Endothelial cell of umbilical vein (primary cell): ENCODE measurements at regions not wholly inside any gene's neighbourhood (a gene's known extent, or its start where the extent isn't known, plus 50 kb on each side); places are given as distances from the start of the nearest gene placed in this dataset.

Experiments used
- EZH2 ChIP-seq: IDR thresholded peaks from 2 replicates; pipeline ENCODE4 v1.6.1; 2012; ENCODE audit warnings: borderline replicate concordance, low read depth, mild to moderate bottlenecking, moderate library complexity, low read length, inconsistent platforms; ENCODE audit not compliant: severe bottlenecking
- FOS ChIP-seq: IDR thresholded peaks from 2 replicates; pipeline ENCODE4 v1.6.1; 2011; ENCODE audit warnings: mild to moderate bottlenecking, low read length, moderate library complexity, borderline replicate concordance; ENCODE audit not compliant: insufficient read depth
- GATA2 ChIP-seq: IDR thresholded peaks from 2 replicates; pipeline ENCODE4 v1.7.0; 2011; ENCODE audit warnings: low read depth, mild to moderate bottlenecking, moderate library complexity, mixed read lengths, low read length; ENCODE audit not compliant: insufficient read length, insufficient read depth
- JUN ChIP-seq: IDR thresholded peaks from 2 replicates; pipeline ENCODE4 v1.6.1; 2011; ENCODE audit warnings: borderline replicate concordance, low read depth; ENCODE audit not compliant: insufficient read length, insufficient read depth
- MAX ChIP-seq: IDR thresholded peaks from 2 replicates; pipeline ENCODE4 v1.6.1; 2011; ENCODE audit not compliant: insufficient read depth, insufficient read length
- MYC ChIP-seq: IDR thresholded peaks from one replicate; pipeline ENCODE4 v1.6.1; 2011; ENCODE audit warnings: mild to moderate bottlenecking, low read depth, low read length
- POLR2A ChIP-seq: IDR thresholded peaks from 2 replicates; pipeline ENCODE4 v1.6.1; 2012; ENCODE audit warnings: low read depth, mild to moderate bottlenecking, control low read depth, low read length
- POLR2AphosphoS5 ChIP-seq: IDR thresholded peaks from 2 replicates; pipeline ENCODE4 v1.6.1; 2012; ENCODE audit warnings: low read depth, mild to moderate bottlenecking, control low read depth, low read length, moderate library complexity; ENCODE audit not compliant: insufficient read depth
- TF ChIP-seq, protein P1 (sequence below), 2 donors: IDR thresholded peaks; 1 replicate in 1 of 2; 2 replicates in 1 of 2; pipeline ENCODE4 v1.5.1; 2011; ENCODE audit warnings: low read length in 2 of 2, mild to moderate bottlenecking in 2 of 2, moderate library complexity in 2 of 2, control low read depth in 1 of 2, inconsistent platforms in 1 of 2, low read depth in 1 of 2; ENCODE audit not compliant: insufficient read depth in 1 of 2; ENCODE audit errors: extremely low read depth in 1 of 2

DNA sequence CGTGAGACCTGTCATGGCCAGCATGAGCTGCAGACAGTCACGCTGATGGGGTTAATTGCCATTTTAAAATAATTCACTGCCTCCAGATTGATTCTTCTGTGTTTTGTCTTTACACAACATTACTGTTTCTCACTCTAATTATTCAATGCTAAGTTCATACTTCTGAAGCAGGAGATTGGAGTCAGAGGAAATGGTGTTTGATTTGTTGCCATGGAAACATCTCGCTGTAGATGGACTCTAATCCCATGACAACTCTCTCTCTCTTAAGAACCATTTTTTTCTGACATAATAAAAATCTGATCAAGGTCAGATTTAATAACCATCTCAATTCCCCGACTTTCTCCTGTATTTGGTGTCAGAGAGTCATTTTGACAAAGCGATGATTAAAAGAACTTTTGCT is 209.0 kb downstream of the IDS start:
- TF ChIP-seq MYC = no peak
- no peak for TF ChIP-seq POLR2A
- TF ChIP-seq, protein P1, sequence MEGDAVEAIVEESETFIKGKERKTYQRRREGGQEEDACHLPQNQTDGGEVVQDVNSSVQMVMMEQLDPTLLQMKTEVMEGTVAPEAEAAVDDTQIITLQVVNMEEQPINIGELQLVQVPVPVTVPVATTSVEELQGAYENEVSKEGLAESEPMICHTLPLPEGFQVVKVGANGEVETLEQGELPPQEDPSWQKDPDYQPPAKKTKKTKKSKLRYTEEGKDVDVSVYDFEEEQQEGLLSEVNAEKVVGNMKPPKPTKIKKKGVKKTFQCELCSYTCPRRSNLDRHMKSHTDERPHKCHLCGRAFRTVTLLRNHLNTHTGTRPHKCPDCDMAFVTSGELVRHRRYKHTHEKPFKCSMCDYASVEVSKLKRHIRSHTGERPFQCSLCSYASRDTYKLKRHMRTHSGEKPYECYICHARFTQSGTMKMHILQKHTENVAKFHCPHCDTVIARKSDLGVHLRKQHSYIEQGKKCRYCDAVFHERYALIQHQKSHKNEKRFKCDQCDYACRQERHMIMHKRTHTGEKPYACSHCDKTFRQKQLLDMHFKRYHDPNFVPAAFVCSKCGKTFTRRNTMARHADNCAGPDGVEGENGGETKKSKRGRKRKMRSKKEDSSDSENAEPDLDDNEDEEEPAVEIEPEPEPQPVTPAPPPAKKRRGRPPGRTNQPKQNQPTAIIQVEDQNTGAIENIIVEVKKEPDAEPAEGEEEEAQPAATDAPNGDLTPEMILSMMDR (IDR thresholded peaks at IDR 0.05; ENCODE audit: extremely low read depth in 1 of 2, insufficient read depth in 1 of 2, low read depth in 1 of 2, low read length in 2 of 2) = no peak
- no peak for TF ChIP-seq EZH2
- TF ChIP-seq FOS = no peak
- TF ChIP-seq MAX = no peak
- TF ChIP-seq GATA2 = no peak
- TF ChIP-seq POLR2AphosphoS5 = no peak
- TF ChIP-seq JUN = no peak
